ENCODE measurements at regions not wholly inside any gene's neighbourhood (a gene's known extent, or its start where the extent isn't known, plus 50 kb on each side); places are given as distances from the start of the nearest gene placed in this dataset.
"Not testable (repeated sequence)": the region's sequence is repeated elsewhere in the genome, so short reads cannot be mapped to it uniquely, and the experiment has no call there.

GRCh38 chr17:33952425-33952824 is 302.7 kb upstream of the CCL2 start:
- no peak for DNase-seq

- DNase-seq = no peak
Observed at GRCh38 chr17:33954597-33954996, 300.5 kb upstream of the CCL2 start.

GRCh38 chr17:33955461-33955860 is 299.6 kb upstream of the CCL2 start:
- DNase-seq = no peak

- not testable (repeated sequence) for DNase-seq
Observed at GRCh38 chr17:33959098-33959497, 296.0 kb upstream of the CCL2 start.

- no peak for DNase-seq
Observed at GRCh38 chr17:33962857-33963655, 292.0 kb upstream of the CCL2 start.

GRCh38 chr17:33964344-33964979 is 290.6 kb upstream of the CCL2 start:
- no peak for DNase-seq

- DNase-seq = no peak
Observed at GRCh38 chr17:33966410-33967059, 288.6 kb upstream of the CCL2 start.

- DNase-seq = no peak
Observed at GRCh38 chr17:33967608-33968349, 287.3 kb upstream of the CCL2 start.

GRCh38 chr17:33968350-33969044 is 286.6 kb upstream of the CCL2 start:
- DNase-seq = no peak

GRCh38 chr17:33970279-33970678 is 284.8 kb upstream of the CCL2 start:
- DNase-seq = no peak

- no peak for DNase-seq
Observed at GRCh38 chr17:33972763-33973162, 282.3 kb upstream of the CCL2 start.

- no peak for DNase-seq
Observed at GRCh38 chr17:33973491-33973890, 281.6 kb upstream of the CCL2 start.

GRCh38 chr17:33974276-33974675 is 280.8 kb upstream of the CCL2 start:
- DNase-seq = no peak

- DNase-seq = no peak
Observed at GRCh38 chr17:33976831-33977230, 278.3 kb upstream of the CCL2 start.

- no peak for DNase-seq
Observed at GRCh38 chr17:33977729-33978514, 277.2 kb upstream of the CCL2 start.

GRCh38 chr17:33978889-33979288 is 276.2 kb upstream of the CCL2 start:
- no peak for DNase-seq

GRCh38 chr17:33980193-33980592 is 274.9 kb upstream of the CCL2 start:
- DNase-seq = no peak

- DNase-seq = no peak
Observed at GRCh38 chr17:33981711-33982601, 273.1 kb upstream of the CCL2 start.

- no peak for DNase-seq
Observed at GRCh38 chr17:33982909-33983308, 272.2 kb upstream of the CCL2 start.

GRCh38 chr17:33983824-33984574 is 271.1 kb upstream of the CCL2 start:
- no peak for DNase-seq
